Liver (tissue), 8 donors: ENCODE measurements at regions not wholly inside any gene's neighbourhood (a gene's known extent, or its start where the extent isn't known, plus 50 kb on each side); places are given as distances from the start of the nearest gene placed in this dataset.

Experiments used
- DNase-seq: peaks from one replicate; pipeline ENCODE4 v3.0.0-alpha.2; 2017; ENCODE audit warnings: low spot score
- H3K27ac ChIP-seq, 2 donors: one replicate each; pipeline ENCODE4 v1.7.0; 2013; ENCODE audit warnings: inconsistent platforms in 2 of 2, low read length in 2 of 2, control low read depth in 1 of 2, low read depth in 1 of 2, mild to moderate bottlenecking in 1 of 2
- H3K27me3 ChIP-seq, 4 donors: one replicate each; pipeline versions ENCODE4 v1.6.1 to v1.7.0; 2013; ENCODE audit warnings: low read length in 3 of 4, inconsistent platforms in 1 of 4, mild to moderate bottlenecking in 1 of 4, moderate library complexity in 1 of 4; ENCODE audit not compliant: control insufficient read depth in 4 of 4, insufficient read depth in 4 of 4
- H3K36me3 ChIP-seq, 4 donors: one replicate each; pipeline versions ENCODE4 v1.6.1 to v1.7.0; 2013; ENCODE audit warnings: low read length in 3 of 4, mild to moderate bottlenecking in 3 of 4, low read depth in 1 of 4, moderate library complexity in 1 of 4; ENCODE audit not compliant: control insufficient read depth in 4 of 4, insufficient read depth in 3 of 4
- H3K4me1 ChIP-seq, 4 donors: one replicate each; pipeline versions ENCODE4 v1.6.1 to v1.7.0; 2013; ENCODE audit warnings: low read length in 3 of 4, mild to moderate bottlenecking in 3 of 4, moderate library complexity in 1 of 4; ENCODE audit not compliant: control insufficient read depth in 4 of 4, insufficient read depth in 4 of 4
- H3K4me3 ChIP-seq, 3 donors: one replicate each; pipeline versions ENCODE4 v1.6.1 to v1.7.0; 2013; ENCODE audit warnings: low read length in 3 of 3, control low read depth in 1 of 3, low read depth in 1 of 3, mild to moderate bottlenecking in 1 of 3
- H3K9ac ChIP-seq, 2 donors: one replicate each; pipeline ENCODE4 v1.7.0; 2013; ENCODE audit warnings: low read length in 2 of 2, mild to moderate bottlenecking in 2 of 2, moderate library complexity in 2 of 2, control low read depth in 1 of 2, low read depth in 1 of 2
- H3K9me3 ChIP-seq, 4 donors: one replicate each; pipeline versions ENCODE4 v1.6.1 to v1.7.0; 2013; ENCODE audit warnings: low read length in 3 of 4; ENCODE audit not compliant: control insufficient read depth in 4 of 4
- EGR1 ChIP-seq, 2 donors: IDR thresholded peaks; 2 replicates each; pipeline ENCODE4 v1.6.1; 2016 to 2018; ENCODE audit warnings: antibody characterized with exemption in 2 of 2, low read depth in 2 of 2
- FOXA1 ChIP-seq: IDR thresholded peaks from 2 replicates; pipeline ENCODE4 v1.6.1; 2016; ENCODE audit warnings: antibody characterized with exemption
- FOXA2 ChIP-seq: IDR thresholded peaks from 2 replicates; pipeline ENCODE4 v1.6.1; 2016; ENCODE audit warnings: antibody characterized with exemption
- GABPA ChIP-seq, 2 donors: IDR thresholded peaks in 1 of 2; conservative IDR thresholded peaks in 1 of 2; 2 replicates each; pipeline ENCODE4 v1.6.1; 2016; ENCODE audit warnings: antibody characterized with exemption in 2 of 2, mild to moderate bottlenecking in 1 of 2, moderate library complexity in 1 of 2
- HNF4A ChIP-seq, 2 donors: conservative IDR thresholded peaks; 2 replicates each; pipeline ENCODE4 v1.6.1; 2016; ENCODE audit warnings: antibody characterized with exemption in 2 of 2, mild to moderate bottlenecking in 2 of 2
- HNF4G ChIP-seq: IDR thresholded peaks from 2 replicates; pipeline ENCODE4 v1.6.1; 2016; ENCODE audit warnings: antibody characterized with exemption
- JUND ChIP-seq, 2 donors: IDR thresholded peaks; 2 replicates each; pipeline ENCODE4 v1.6.1; 2016; ENCODE audit warnings: antibody characterized with exemption in 2 of 2
- NR2F2 ChIP-seq: IDR thresholded peaks from 2 replicates; pipeline ENCODE4 v1.6.1; 2016; ENCODE audit warnings: antibody characterized with exemption
- RAD21 ChIP-seq, 2 donors: IDR thresholded peaks; 2 replicates each; pipeline ENCODE4 v1.6.1; 2016; ENCODE audit warnings: antibody characterized with exemption in 2 of 2, mild to moderate bottlenecking in 2 of 2
- RXRA ChIP-seq, 2 donors: IDR thresholded peaks; 2 replicates each; pipeline ENCODE4 v1.6.1; 2017 to 2018; ENCODE audit warnings: antibody characterized with exemption in 2 of 2, mild to moderate bottlenecking in 1 of 2
- SP1 ChIP-seq: IDR thresholded peaks from 2 replicates; pipeline ENCODE4 v1.6.1; 2018; ENCODE audit warnings: antibody characterized with exemption, mild to moderate bottlenecking
- TAF1 ChIP-seq: conservative IDR thresholded peaks from 2 replicates; pipeline ENCODE4 v1.6.1; 2016; ENCODE audit warnings: antibody characterized with exemption, mild to moderate bottlenecking
- YY1 ChIP-seq: IDR thresholded peaks from 2 replicates; pipeline ENCODE4 v1.6.1; 2016; ENCODE audit warnings: antibody characterized with exemption, mild to moderate bottlenecking
- WGBS: extraction: QIAGEN DNeasy Blood & Tissue Kit; methylation state at CpG from one replicate; pipeline ENCODE4 v1.1.7; 2013; 5-methylcytosine and 5-hydroxymethylcytosine counted together
- TF ChIP-seq, protein P1 (sequence below): fragments of 150-350 bp; IDR thresholded peaks from 2 replicates; pipeline ENCODE4 v1.5.1; 2017; ENCODE audit warnings: improper control_type of control experiment, low read depth, low read length; ENCODE audit not compliant: missing input control
- TF ChIP-seq, protein P2 (sequence below): IDR thresholded peaks from 2 replicates; pipeline ENCODE4 v1.6.1; 2016; ENCODE audit warnings: antibody characterized with exemption
- TF ChIP-seq, protein P3 (sequence below): IDR thresholded peaks from 2 replicates; pipeline ENCODE4 v1.6.1; 2016; ENCODE audit warnings: antibody characterized with exemption
- TF ChIP-seq, protein P4 (sequence below): IDR thresholded peaks from 2 replicates; pipeline ENCODE4 v1.6.1; 2016; ENCODE audit warnings: antibody characterized with exemption
- TF ChIP-seq, protein P5 (sequence below): IDR thresholded peaks from 2 replicates; pipeline ENCODE4 v1.6.1; 2016; ENCODE audit warnings: antibody characterized with exemption, mild to moderate bottlenecking
- donor health status: healthy.
- donor health status: healthy.
- donor health status: healthy.
- donor health status: healthy.
- donor health status: healthy.

DNA sequence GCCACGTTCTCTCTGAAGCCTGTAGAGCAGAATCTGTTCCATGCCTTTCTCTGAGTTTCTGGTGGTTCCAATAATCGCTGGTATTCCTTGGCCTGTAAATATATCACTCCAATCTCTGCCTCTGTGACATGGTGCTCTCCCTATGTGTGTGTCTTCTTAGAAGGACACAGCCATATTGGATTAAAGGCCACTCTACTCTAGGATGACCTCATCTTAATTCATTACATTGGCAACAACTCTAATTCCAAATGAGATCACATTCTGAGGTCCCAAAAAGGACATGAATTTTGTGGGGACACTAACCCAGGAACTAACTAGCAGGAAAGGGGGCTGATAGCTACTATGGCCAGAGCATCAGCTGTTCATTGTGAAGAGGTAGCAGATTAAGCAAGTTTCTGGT is 110.7 kb downstream of the KLF12 start:
- Histone ChIP-seq H3K9me3 (no peaks in the 10 kb centered on the region), H3K36me3 (no peaks in the 10 kb centered on the region), H3K4me1 (peaks cover 0 to 13% (median 4%) of the 10 kb centered on the region in 4 donors), H3K27ac (no peak overlapping the region), H3K4me3 (no peak overlapping the region), H3K27me3 (no peaks in the 10 kb centered on the region), H3K9ac (no peak overlapping the region)
- DNase-seq, result no peak
- 92% methylated on average over 2 of the region's 2 CpGs for WGBS
- TF ChIP-seq SP1, result no peak
- no peak for TF ChIP-seq FOXA2
- TF ChIP-seq HNF4G, result no peak
- TF ChIP-seq, protein P1, sequence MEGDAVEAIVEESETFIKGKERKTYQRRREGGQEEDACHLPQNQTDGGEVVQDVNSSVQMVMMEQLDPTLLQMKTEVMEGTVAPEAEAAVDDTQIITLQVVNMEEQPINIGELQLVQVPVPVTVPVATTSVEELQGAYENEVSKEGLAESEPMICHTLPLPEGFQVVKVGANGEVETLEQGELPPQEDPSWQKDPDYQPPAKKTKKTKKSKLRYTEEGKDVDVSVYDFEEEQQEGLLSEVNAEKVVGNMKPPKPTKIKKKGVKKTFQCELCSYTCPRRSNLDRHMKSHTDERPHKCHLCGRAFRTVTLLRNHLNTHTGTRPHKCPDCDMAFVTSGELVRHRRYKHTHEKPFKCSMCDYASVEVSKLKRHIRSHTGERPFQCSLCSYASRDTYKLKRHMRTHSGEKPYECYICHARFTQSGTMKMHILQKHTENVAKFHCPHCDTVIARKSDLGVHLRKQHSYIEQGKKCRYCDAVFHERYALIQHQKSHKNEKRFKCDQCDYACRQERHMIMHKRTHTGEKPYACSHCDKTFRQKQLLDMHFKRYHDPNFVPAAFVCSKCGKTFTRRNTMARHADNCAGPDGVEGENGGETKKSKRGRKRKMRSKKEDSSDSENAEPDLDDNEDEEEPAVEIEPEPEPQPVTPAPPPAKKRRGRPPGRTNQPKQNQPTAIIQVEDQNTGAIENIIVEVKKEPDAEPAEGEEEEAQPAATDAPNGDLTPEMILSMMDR, result no peak
- no peak for TF ChIP-seq EGR1 (IDR thresholded peaks at IDR 0.05; ENCODE audit: low read depth in 2 of 2)
- no peak for TF ChIP-seq GABPA (IDR thresholded peaks at IDR 0.05 in 1 of 2, conservative IDR thresholded peaks at IDR 0.05 in 1 of 2)
- no peak for TF ChIP-seq NR2F2
- no peak for TF ChIP-seq RAD21 (IDR thresholded peaks at IDR 0.05)

DNA sequence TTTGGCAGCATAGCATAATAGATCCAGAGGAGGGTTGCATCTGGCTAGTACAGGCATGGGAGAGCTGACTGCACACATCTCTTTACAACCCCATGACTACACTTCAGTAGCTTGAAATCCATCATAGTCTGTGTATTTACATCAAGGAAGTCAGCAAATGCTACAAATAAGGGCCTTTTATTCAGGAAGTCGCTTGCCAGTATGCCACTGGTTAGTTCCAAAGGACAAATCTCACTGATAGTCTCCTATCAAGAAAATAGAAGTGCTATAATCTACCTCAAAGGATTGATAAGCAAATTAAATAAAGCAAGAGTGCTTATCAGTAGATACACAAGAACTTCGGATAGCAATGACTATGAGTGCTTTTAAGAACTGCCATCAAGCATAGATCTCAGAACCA is 112.7 kb downstream of the KLF12 start:
- Histone ChIP-seq H3K9ac (no peak overlapping the region), H3K27me3 (no peaks in the 10 kb centered on the region), H3K4me1 (peaks cover 0 to 13% (median 4%) of the 10 kb centered on the region in 4 donors), H3K9me3 (no peaks in the 10 kb centered on the region), H3K27ac (no peak overlapping the region), H3K36me3 (no peaks in the 10 kb centered on the region), H3K4me3 (no peak overlapping the region)
- TF ChIP-seq FOXA1, result no peak
- no peak for TF ChIP-seq RXRA (IDR thresholded peaks at IDR 0.05)
- no peak for TF ChIP-seq EGR1 (IDR thresholded peaks at IDR 0.05; ENCODE audit: low read depth in 2 of 2)
- no peak for TF ChIP-seq TAF1
- no peak for TF ChIP-seq JUND (IDR thresholded peaks at IDR 0.05)
- no peak for TF ChIP-seq RAD21 (IDR thresholded peaks at IDR 0.05)
- TF ChIP-seq, protein P2, sequence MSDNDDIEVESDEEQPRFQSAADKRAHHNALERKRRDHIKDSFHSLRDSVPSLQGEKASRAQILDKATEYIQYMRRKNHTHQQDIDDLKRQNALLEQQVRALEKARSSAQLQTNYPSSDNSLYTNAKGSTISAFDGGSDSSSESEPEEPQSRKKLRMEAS, result no peak
- no peak for TF ChIP-seq GABPA (IDR thresholded peaks at IDR 0.05 in 1 of 2, conservative IDR thresholded peaks at IDR 0.05 in 1 of 2)
- TF ChIP-seq, protein P1, result no peak
- TF ChIP-seq, protein P3, sequence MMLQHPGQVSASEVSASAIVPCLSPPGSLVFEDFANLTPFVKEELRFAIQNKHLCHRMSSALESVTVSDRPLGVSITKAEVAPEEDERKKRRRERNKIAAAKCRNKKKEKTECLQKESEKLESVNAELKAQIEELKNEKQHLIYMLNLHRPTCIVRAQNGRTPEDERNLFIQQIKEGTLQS, result no peak
- TF ChIP-seq HNF4G, result no peak
- TF ChIP-seq, protein P4, sequence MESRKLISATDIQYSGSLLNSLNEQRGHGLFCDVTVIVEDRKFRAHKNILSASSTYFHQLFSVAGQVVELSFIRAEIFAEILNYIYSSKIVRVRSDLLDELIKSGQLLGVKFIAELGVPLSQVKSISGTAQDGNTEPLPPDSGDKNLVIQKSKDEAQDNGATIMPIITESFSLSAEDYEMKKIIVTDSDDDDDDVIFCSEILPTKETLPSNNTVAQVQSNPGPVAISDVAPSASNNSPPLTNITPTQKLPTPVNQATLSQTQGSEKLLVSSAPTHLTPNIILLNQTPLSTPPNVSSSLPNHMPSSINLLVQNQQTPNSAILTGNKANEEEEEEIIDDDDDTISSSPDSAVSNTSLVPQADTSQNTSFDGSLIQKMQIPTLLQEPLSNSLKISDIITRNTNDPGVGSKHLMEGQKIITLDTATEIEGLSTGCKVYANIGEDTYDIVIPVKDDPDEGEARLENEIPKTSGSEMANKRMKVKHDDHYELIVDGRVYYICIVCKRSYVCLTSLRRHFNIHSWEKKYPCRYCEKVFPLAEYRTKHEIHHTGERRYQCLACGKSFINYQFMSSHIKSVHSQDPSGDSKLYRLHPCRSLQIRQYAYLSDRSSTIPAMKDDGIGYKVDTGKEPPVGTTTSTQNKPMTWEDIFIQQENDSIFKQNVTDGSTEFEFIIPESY, result no peak
- TF ChIP-seq NR2F2, result no peak
- TF ChIP-seq SP1, result no peak
- no peak for TF ChIP-seq YY1
- no peak for TF ChIP-seq FOXA2
- TF ChIP-seq, protein P5, sequence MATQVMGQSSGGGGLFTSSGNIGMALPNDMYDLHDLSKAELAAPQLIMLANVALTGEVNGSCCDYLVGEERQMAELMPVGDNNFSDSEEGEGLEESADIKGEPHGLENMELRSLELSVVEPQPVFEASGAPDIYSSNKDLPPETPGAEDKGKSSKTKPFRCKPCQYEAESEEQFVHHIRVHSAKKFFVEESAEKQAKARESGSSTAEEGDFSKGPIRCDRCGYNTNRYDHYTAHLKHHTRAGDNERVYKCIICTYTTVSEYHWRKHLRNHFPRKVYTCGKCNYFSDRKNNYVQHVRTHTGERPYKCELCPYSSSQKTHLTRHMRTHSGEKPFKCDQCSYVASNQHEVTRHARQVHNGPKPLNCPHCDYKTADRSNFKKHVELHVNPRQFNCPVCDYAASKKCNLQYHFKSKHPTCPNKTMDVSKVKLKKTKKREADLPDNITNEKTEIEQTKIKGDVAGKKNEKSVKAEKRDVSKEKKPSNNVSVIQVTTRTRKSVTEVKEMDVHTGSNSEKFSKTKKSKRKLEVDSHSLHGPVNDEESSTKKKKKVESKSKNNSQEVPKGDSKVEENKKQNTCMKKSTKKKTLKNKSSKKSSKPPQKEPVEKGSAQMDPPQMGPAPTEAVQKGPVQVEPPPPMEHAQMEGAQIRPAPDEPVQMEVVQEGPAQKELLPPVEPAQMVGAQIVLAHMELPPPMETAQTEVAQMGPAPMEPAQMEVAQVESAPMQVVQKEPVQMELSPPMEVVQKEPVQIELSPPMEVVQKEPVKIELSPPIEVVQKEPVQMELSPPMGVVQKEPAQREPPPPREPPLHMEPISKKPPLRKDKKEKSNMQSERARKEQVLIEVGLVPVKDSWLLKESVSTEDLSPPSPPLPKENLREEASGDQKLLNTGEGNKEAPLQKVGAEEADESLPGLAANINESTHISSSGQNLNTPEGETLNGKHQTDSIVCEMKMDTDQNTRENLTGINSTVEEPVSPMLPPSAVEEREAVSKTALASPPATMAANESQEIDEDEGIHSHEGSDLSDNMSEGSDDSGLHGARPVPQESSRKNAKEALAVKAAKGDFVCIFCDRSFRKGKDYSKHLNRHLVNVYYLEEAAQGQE, result no peak
- no peak for TF ChIP-seq HNF4A (conservative IDR thresholded peaks at IDR 0.05)
- no peak for DNase-seq
- 39% methylated on average over 2 of the region's 2 CpGs for WGBS
